GM23338 (cell line): ENCODE measurements at regions not wholly inside any gene's neighbourhood (a gene's known extent, or its start where the extent isn't known, plus 50 kb on each side); places are given as distances from the start of the nearest gene placed in this dataset.
"Not testable (repeated sequence)": the region's sequence is repeated elsewhere in the genome, so short reads cannot be mapped to it uniquely, and the experiment has no call there.

Source experiments
- CREB1 ChIP-seq: fragments of 250-450 bp; sonication (Bioruptor Pico); IDR thresholded peaks from 2 replicates; pipeline ENCODE4 v1.5.0; 2020; ENCODE audit warnings: low read depth, mild to moderate bottlenecking, moderate library complexity
- CTCF ChIP-seq, 2 experiments: fragments of 200-600 bp in 1 of 2; sonication (generic) in 1 of 2; conservative IDR thresholded peaks; 2 replicates each; pipeline versions ENCODE4 v1.5.1 to v1.6.1; 2016 to 2017; ENCODE audit warnings: antibody characterized with exemption in 2 of 2, low read depth in 2 of 2, mild to moderate bottlenecking in 2 of 2, moderate library complexity in 1 of 2
- ETS1 ChIP-seq: IDR thresholded peaks from 2 replicates; pipeline ENCODE4 v1.6.1; 2016; ENCODE audit warnings: antibody characterized with exemption
- EZH2 ChIP-seq: fragments of 200-600 bp; sonication (generic); IDR thresholded peaks from one replicate; pipeline ENCODE4 v1.8.0; 2017; ENCODE audit warnings: antibody characterized with exemption, mild to moderate bottlenecking, low read depth; ENCODE audit not compliant: unreplicated experiment
- EZH2phosphoT487 ChIP-seq: fragments of 200-600 bp; sonication (generic); IDR thresholded peaks from one replicate; pipeline ENCODE4 v1.8.1; 2018; ENCODE audit warnings: antibody characterized with exemption; ENCODE audit not compliant: unreplicated experiment
- JUNB ChIP-seq: IDR thresholded peaks from one replicate; pipeline ENCODE4 v1.6.1; 2016; ENCODE audit warnings: antibody characterized with exemption; ENCODE audit not compliant: unreplicated experiment
- NANOG ChIP-seq: IDR thresholded peaks from 2 replicates; pipeline ENCODE4 v1.6.1; 2016; ENCODE audit warnings: antibody characterized with exemption, borderline replicate concordance
- POLR2AphosphoS5 ChIP-seq: IDR thresholded peaks from 2 replicates; pipeline ENCODE4 v1.6.1; 2016; ENCODE audit warnings: antibody characterized with exemption, low read depth
- REST ChIP-seq: IDR thresholded peaks from one replicate; pipeline ENCODE4 v1.6.1; 2018; ENCODE audit warnings: antibody characterized with exemption; ENCODE audit not compliant: unreplicated experiment
- STAT1 ChIP-seq: IDR thresholded peaks from one replicate; pipeline ENCODE4 v1.6.1; 2016; ENCODE audit warnings: antibody characterized with exemption; ENCODE audit not compliant: unreplicated experiment
- ZNF114 ChIP-seq: fragments of 250-450 bp; sonication (Bioruptor Pico); IDR thresholded peaks from 2 replicates; pipeline ENCODE4 v1.5.0; 2020; ENCODE audit warnings: mild to moderate bottlenecking, moderate library complexity
- ZNF331 ChIP-seq: fragments of 250-450 bp; sonication (Bioruptor Pico); IDR thresholded peaks from 2 replicates; pipeline ENCODE4 v1.5.0; 2020; ENCODE audit warnings: low read depth, mild to moderate bottlenecking, moderate library complexity
- ZNF462 ChIP-seq: fragments of 250-450 bp; sonication (Bioruptor Pico); IDR thresholded peaks from 2 replicates; pipeline ENCODE4 v1.5.0; 2020; ENCODE audit warnings: mild to moderate bottlenecking, moderate library complexity

GRCh38 chr21:32831779-32832178 lies 60.2 kb upstream of the PAXBP1 start:
- TF ChIP-seq CTCF (conservative IDR thresholded peaks at IDR 0.05; ENCODE audit: low read depth in 2 of 2); NANOG; POLR2AphosphoS5; ZNF114 (CRISPR knock-in tag); EZH2phosphoT487; REST; ZNF331 (CRISPR knock-in tag); CREB1; ETS1; EZH2; STAT1; ZNF462 (CRISPR knock-in tag); JUNB: not testable (repeated sequence)
